Upper lobe of right lung (tissue), 1 donor: ENCODE measurements at regions not wholly inside any gene's neighbourhood (a gene's known extent, or its start where the extent isn't known, plus 50 kb on each side); places are given as distances from the start of the nearest gene placed in this dataset.

Experiments used
- ATAC-seq: fragments of 200-7000 bp; cut with Tn5 transposase; one replicate; pipeline ENCODE4 v1.9.1; 2020; ENCODE audit warnings: mild to moderate bottlenecking, moderate library complexity
- DNase-seq: peaks from one replicate; pipeline ENCODE4 v3.0.0-alpha.2; 2020
- H3K27ac ChIP-seq: fragments of 200-600 bp; one replicate; pipeline ENCODE4 v1.8.0; 2022
- H3K27me3 ChIP-seq: fragments of 200-600 bp; one replicate; pipeline ENCODE4 v1.8.0; 2022; ENCODE audit warnings: mild to moderate bottlenecking
- H3K36me3 ChIP-seq: fragments of 200-600 bp; one replicate; pipeline ENCODE4 v1.8.0; 2022
- H3K4me1 ChIP-seq: fragments of 200-600 bp; one replicate; pipeline ENCODE4 v1.8.0; 2022
- H3K4me3 ChIP-seq: fragments of 200-600 bp; one replicate; pipeline ENCODE4 v1.8.0; 2022; ENCODE audit warnings: mild to moderate bottlenecking
- H3K9me3 ChIP-seq: fragments of 200-600 bp; one replicate; pipeline ENCODE4 v1.8.0; 2022
- intact Hi-C: fragments of 100-400 bp; cut with DNase I; formaldehyde crosslinking; loops from one replicate; pipeline ENCODE4 v1.11.0; 2022
- TF ChIP-seq, protein P1 (sequence below): fragments of 200-600 bp; IDR thresholded peaks from one replicate; pipeline ENCODE4 v1.8.0; 2022; ENCODE audit warnings: antibody characterized with exemption
- donor health status: DM: no; HTN: yes; CAD: no; lungs with severe emphysema.

DNA sequence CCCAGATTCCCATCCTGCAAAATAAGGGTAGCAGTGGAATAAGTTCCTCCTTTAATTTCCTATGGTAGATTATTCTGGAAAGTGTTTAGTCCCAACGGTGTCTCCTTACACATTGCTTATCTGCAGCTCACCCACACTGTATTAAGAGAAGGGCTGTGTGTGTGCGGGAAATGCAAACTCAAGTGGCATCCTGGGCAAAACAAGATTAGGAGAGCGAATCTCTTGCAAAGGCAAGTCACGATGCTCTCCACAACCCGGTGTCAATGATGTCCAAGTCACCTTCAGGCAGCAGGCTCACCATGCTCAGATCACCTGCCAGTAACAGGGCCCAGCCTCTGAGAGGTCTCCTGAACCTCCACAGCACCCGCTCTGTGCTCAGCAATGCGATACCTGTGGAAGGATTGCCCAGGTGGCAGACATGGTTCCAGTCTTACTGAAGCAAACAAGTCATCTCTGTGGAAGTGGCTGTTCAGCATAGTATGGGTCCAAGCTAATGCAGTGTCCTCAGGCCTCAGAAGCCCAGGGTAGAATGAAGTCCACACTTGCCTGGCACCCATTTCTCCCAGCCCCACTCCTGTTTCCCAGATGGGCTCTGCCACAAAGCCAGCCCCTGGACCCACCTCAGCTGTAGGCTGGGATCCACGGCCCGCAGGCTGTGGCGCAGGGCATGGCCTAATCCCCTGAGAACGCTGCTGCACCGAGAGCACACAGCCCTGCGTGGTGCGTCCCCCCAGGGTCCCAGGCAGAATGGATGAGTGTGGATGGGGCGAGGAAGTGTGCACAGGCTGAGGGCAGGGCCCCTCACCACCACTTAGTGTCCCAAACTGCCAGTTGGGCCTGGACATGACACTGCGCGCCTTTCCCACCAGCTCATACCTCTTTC is 101.2 kb downstream of the PXDC1 start:
- ATAC-seq (peak; percentile 34), DNase-seq (no peak)

DNA sequence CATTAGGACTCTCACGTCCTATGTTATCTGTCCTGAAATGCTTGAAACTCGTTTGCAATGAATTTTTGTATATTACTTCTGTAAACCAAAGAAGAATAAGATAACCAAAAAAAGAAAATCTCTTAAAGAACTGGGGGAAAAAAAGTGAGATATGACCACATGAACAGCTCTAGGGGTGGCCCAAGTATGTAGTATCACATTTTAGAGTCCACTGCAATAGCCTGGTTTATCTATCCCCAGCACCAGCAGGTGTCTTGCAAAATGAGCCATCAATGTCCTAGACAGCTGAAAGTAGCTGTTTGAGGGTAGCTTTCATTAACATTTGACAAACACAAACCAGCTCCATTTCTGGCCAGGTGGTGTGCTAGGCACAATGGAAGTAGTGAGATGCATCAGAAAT is 102.8 kb downstream of the PXDC1 start:
- TF ChIP-seq, protein P1, sequence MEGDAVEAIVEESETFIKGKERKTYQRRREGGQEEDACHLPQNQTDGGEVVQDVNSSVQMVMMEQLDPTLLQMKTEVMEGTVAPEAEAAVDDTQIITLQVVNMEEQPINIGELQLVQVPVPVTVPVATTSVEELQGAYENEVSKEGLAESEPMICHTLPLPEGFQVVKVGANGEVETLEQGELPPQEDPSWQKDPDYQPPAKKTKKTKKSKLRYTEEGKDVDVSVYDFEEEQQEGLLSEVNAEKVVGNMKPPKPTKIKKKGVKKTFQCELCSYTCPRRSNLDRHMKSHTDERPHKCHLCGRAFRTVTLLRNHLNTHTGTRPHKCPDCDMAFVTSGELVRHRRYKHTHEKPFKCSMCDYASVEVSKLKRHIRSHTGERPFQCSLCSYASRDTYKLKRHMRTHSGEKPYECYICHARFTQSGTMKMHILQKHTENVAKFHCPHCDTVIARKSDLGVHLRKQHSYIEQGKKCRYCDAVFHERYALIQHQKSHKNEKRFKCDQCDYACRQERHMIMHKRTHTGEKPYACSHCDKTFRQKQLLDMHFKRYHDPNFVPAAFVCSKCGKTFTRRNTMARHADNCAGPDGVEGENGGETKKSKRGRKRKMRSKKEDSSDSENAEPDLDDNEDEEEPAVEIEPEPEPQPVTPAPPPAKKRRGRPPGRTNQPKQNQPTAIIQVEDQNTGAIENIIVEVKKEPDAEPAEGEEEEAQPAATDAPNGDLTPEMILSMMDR, result no peak
- no peak overlapping the region for H3K27ac ChIP-seq
- H3K27me3 ChIP-seq, result no peaks in the 10 kb centered on the region
- DNase-seq (no peak), ATAC-seq (no peak)
- no peaks in the 10 kb centered on the region for H3K36me3 ChIP-seq
- no peaks in the 10 kb centered on the region for H3K9me3 ChIP-seq
- intact Hi-C loops, result no loop called here
- no peak overlapping the region for H3K4me3 ChIP-seq
- no peaks in the 10 kb centered on the region for H3K4me1 ChIP-seq

More for the DNA sequence above, 101.2 kb downstream of the PXDC1 start:
- H3K36me3 ChIP-seq, result no peaks in the 10 kb centered on the region
- no peaks in the 10 kb centered on the region for H3K9me3 ChIP-seq
- no peak overlapping the region for H3K4me3 ChIP-seq
- H3K27me3 ChIP-seq, result no peaks in the 10 kb centered on the region
- no peaks in the 10 kb centered on the region for H3K4me1 ChIP-seq
- intact Hi-C loops, result no loop called here
- TF ChIP-seq, protein P1, result no peak
- H3K27ac ChIP-seq, result no peak overlapping the region

DNA sequence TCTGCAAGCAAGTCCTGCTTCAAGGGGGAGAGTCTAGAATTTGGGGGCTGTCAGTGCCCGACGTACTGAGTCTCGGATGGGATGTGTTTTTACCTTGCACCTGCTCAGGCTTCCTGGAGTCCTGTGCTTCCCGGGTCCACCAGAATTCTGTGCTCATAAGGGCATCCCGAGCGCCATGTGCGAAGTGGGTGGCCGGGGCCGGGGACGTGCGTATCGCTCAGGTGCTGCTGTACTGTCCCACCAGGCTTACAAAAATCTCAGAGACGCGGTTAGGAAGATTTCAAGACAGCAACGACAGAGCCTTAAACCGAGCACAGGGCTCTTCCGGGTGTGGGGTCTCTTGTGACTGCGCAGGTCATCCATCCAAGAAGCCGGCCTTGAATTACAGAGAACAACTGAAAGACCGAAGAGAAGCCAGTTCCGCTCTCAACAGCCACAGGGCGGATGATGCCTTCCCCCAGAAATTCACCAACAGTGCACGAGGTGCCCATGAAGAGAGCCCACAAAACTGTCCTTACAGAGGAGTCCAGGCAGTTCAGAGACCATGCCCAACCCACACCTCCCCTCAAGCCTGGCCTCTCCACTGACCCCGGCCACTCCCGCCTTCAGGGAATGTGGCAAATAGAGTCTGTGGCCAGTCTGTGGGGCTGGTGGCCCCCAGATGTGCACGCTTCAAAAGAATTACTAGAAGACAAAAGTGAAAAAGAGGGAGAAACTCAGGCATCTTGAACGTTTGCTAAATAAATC is 104.7 kb downstream of the PXDC1 start:
- DNase-seq (no peak), ATAC-seq (no peak)
- no peaks in the 10 kb centered on the region for H3K27me3 ChIP-seq
- H3K4me3 ChIP-seq, result no peak overlapping the region
- intact Hi-C loops, result no loop called here
- H3K27ac ChIP-seq, result no peak overlapping the region
- TF ChIP-seq, protein P1, result no peak
- no peaks in the 10 kb centered on the region for H3K9me3 ChIP-seq
- no peaks in the 10 kb centered on the region for H3K4me1 ChIP-seq
- no peaks in the 10 kb centered on the region for H3K36me3 ChIP-seq

DNA sequence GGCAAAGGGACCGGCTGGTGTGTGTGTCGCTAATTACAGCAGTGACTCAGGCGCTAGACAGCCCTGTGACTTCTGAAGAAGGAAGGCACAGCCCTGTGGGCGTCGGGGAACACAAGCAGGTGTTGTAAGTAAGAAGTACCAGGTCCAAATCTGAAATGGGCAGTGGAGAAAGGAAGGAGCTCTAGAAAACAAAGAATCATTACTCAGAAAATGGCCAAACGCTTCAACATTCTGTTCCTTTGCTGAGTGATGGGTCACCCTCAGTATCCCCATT is 106.8 kb downstream of the PXDC1 start:
- Histone ChIP-seq H3K9me3 (no peaks in the 10 kb centered on the region), H3K4me3 (no peak overlapping the region), H3K36me3 (no peaks in the 10 kb centered on the region), H3K4me1 (no peaks in the 10 kb centered on the region), H3K27ac (no peak overlapping the region), H3K27me3 (no peaks in the 10 kb centered on the region)
- DNase-seq (no peak), ATAC-seq (no peak)
- TF ChIP-seq, protein P1, result no peak
- intact Hi-C loops, result no loop called here

DNA sequence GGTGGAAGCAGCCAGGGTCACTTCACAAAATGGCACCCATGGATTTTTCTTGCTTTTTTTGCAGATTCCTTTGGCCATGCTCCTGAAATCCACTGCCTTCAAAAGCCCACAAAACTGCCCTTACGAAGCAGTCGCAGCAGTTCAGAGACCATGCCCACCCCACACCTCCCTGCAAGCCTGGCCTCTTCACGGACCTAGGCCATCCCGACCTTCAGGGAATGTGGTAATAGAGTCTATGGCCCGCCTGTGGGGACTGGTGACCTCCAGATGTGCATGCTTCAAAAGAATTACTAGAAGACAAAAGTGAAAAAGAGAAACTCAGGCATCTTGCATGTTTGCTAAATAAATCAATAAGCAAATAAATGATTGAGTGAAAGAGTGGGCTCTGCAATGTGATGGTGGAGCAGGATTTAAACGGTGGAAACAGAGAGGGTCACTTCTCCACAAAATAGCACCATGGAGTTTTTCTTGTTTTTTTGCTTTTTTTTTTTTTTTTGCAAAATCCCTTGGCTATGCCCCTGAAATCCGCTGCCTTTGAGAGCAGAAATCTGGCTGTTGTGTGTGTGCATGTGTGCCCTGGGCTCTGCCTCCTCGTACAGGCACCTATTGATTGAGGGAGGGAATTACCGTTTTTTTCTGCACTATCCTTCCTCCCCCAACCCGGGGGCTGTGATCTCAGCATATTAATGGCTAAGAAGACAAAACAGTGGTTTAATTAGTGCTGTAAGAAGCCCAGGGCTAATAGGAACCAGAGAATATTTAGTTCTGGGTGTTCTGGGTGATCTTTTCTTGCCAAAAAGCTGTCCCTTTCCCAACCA is 107.4 kb downstream of the PXDC1 start:
- Histone ChIP-seq H3K27me3 (no peaks in the 10 kb centered on the region), H3K27ac (no peak overlapping the region), H3K4me1 (no peaks in the 10 kb centered on the region), H3K9me3 (no peaks in the 10 kb centered on the region), H3K4me3 (no peak overlapping the region), H3K36me3 (no peaks in the 10 kb centered on the region)
- intact Hi-C loops, result no loop called here
- no peak for ATAC-seq
- no peak for DNase-seq
- TF ChIP-seq, protein P1, result no peak
